Activated CD8-positive, alpha-beta T cell treated with anti-CD3 and anti-CD28 coated beads, Interleukin-2, amount 10 ng/mL, durations not matched to agents 7 days and 5 days (primary cell): ENCODE measurements at regions not wholly inside any gene's neighbourhood (a gene's known extent, or its start where the extent isn't known, plus 50 kb on each side); places are given as distances from the start of the nearest gene placed in this dataset.

Source experiments
- ATAC-seq: fragments of 150-1000 bp; cut with Tn5 transposase; one replicate; pipeline ENCODE4 v1.10.0; 2021; ENCODE audit warnings: moderate library complexity
- CTCF ChIA-PET: fragments of 350-600 bp; sonication (Branson Sonifier 250); formaldehyde crosslinking; loops from one replicate; lab custom pipeline; 2021; ENCODE audit warnings: antibody characterized with exemption; lab: Charles Lee
- POLR2A ChIA-PET: fragments of 350-600 bp; sonication (Branson Sonifier 250); formaldehyde crosslinking; loops from one replicate; lab custom pipeline; 2021; ENCODE audit warnings: antibody characterized with exemption; lab: Charles Lee
- DNase-seq: peaks from one replicate; pipeline ENCODE4 v3.0.0-alpha.2; 2020
- H3K27ac Mint-ChIP-seq: one replicate; pipeline ENCODE4 v1.8.0; 2021; ENCODE audit warnings: mild to moderate bottlenecking, mixed read lengths
- H3K27me3 Mint-ChIP-seq: one replicate; pipeline ENCODE4 v1.8.0; 2021; ENCODE audit warnings: low read depth, mixed read lengths
- H3K36me3 Mint-ChIP-seq: one replicate; pipeline ENCODE4 v1.8.0; 2021; ENCODE audit warnings: low read depth, mixed read lengths
- H3K4me1 Mint-ChIP-seq: one replicate; pipeline ENCODE4 v1.8.0; 2021; ENCODE audit warnings: low read depth, mixed read lengths
- H3K4me3 Mint-ChIP-seq: one replicate; pipeline ENCODE4 v1.8.0; 2021; ENCODE audit warnings: mild to moderate bottlenecking, mixed read lengths
- H3K9me3 Mint-ChIP-seq: one replicate; pipeline ENCODE4 v1.8.0; 2022; ENCODE audit warnings: mixed read lengths; ENCODE audit not compliant: insufficient read depth

- H3K36me3 Mint-ChIP-seq: no peaks in the 10 kb centered on the region
- no peaks in the 10 kb centered on the region for H3K4me1 Mint-ChIP-seq
- ChIA-PET POLR2A (no interaction called here), CTCF (no interaction called here)
- H3K9me3 Mint-ChIP-seq: no peaks in the 10 kb centered on the region
- H3K4me3 Mint-ChIP-seq: no peak overlapping the region
- no peak for ATAC-seq
- peaks cover 7% of the 10 kb centered on the region for H3K27me3 Mint-ChIP-seq
- no peak overlapping the region for H3K27ac Mint-ChIP-seq
- DNase-seq: no peak
Observed at GRCh38 chr3:124413989-124414598, 316.2 kb upstream of the UMPS start.

GRCh38 chr3:124415446-124415960 lies 314.7 kb upstream of the UMPS start:
- H3K27me3 Mint-ChIP-seq: peaks cover 7% of the 10 kb centered on the region
- no peak overlapping the region for H3K27ac Mint-ChIP-seq
- CTCF ChIA-PET: no interaction called here

GRCh38 chr3:124419303-124419702 lies 310.9 kb upstream of the UMPS start:
- DNase-seq (no peak), ATAC-seq (no peak)
- POLR2A ChIA-PET: no interaction called here
- Mint-ChIP-seq H3K4me1 (no peaks in the 10 kb centered on the region), H3K27me3 (peaks cover 4% of the 10 kb centered on the region), H3K4me3 (no peak overlapping the region), H3K36me3 (no peaks in the 10 kb centered on the region), H3K27ac (no peak overlapping the region), H3K9me3 (no peaks in the 10 kb centered on the region)
- CTCF ChIA-PET: no interaction called here

More at GRCh38 chr3:124415446-124415960, 314.7 kb upstream of the UMPS start:
- Mint-ChIP-seq H3K36me3 (no peaks in the 10 kb centered on the region), H3K9me3 (no peaks in the 10 kb centered on the region), H3K4me3 (no peak overlapping the region), H3K4me1 (no peaks in the 10 kb centered on the region)
- DNase-seq: no peak
- POLR2A ChIA-PET: no interaction called here
- no peak for ATAC-seq

GRCh38 chr3:124420392-124420791 lies 309.9 kb upstream of the UMPS start:
- no peak overlapping the region for H3K27ac Mint-ChIP-seq
- CTCF ChIA-PET: no interaction called here
- POLR2A ChIA-PET: no interaction called here
- H3K27me3 Mint-ChIP-seq: peaks cover 8% of the 10 kb centered on the region
- ATAC-seq (no peak), DNase-seq (no peak)
- H3K4me3 Mint-ChIP-seq: no peak overlapping the region
- no peaks in the 10 kb centered on the region for H3K4me1 Mint-ChIP-seq
- no peaks in the 10 kb centered on the region for H3K9me3 Mint-ChIP-seq
- no peaks in the 10 kb centered on the region for H3K36me3 Mint-ChIP-seq

- no peaks in the 10 kb centered on the region for H3K4me1 Mint-ChIP-seq
- no peak for ATAC-seq
- H3K27me3 Mint-ChIP-seq: peaks cover 10% of the 10 kb centered on the region
- CTCF ChIA-PET: no interaction called here
- DNase-seq: no peak
- no peak overlapping the region for H3K27ac Mint-ChIP-seq
- POLR2A ChIA-PET: no interaction called here
- no peaks in the 10 kb centered on the region for H3K36me3 Mint-ChIP-seq
- H3K9me3 Mint-ChIP-seq: no peaks in the 10 kb centered on the region
- no peak overlapping the region for H3K4me3 Mint-ChIP-seq
Observed at GRCh38 chr3:124422805-124423204, 307.4 kb upstream of the UMPS start.

- Mint-ChIP-seq H3K4me3 (no peak overlapping the region), H3K4me1 (no peaks in the 10 kb centered on the region), H3K36me3 (no peaks in the 10 kb centered on the region), H3K27me3 (peaks cover 21% of the 10 kb centered on the region), H3K27ac (no peak overlapping the region), H3K9me3 (no peaks in the 10 kb centered on the region)
- POLR2A ChIA-PET: no interaction called here
- CTCF ChIA-PET: no interaction called here
- DNase-seq: no peak
- ATAC-seq: no peak
Observed at GRCh38 chr3:124424396-124424795, 305.9 kb upstream of the UMPS start.

- Mint-ChIP-seq H3K27ac (no peak overlapping the region), H3K4me3 (no peak overlapping the region), H3K9me3 (no peaks in the 10 kb centered on the region), H3K4me1 (no peaks in the 10 kb centered on the region), H3K36me3 (no peaks in the 10 kb centered on the region), H3K27me3 (peaks cover 21% of the 10 kb centered on the region)
- POLR2A ChIA-PET: no interaction called here
- DNase-seq (no peak), ATAC-seq (no peak)
- CTCF ChIA-PET: no interaction called here
Observed at GRCh38 chr3:124425972-124426371, 304.3 kb upstream of the UMPS start.

GRCh38 chr3:124428372-124429128 lies 301.7 kb upstream of the UMPS start:
- ChIA-PET CTCF (interaction anchor here (0.9 to 1.3 kb wide), 2 partner anchors 11 to 130 kb away, joined by 3 read pairs; no protein-coding TSS in a partner anchor), POLR2A (no interaction called here)
- no peaks in the 10 kb centered on the region for H3K36me3 Mint-ChIP-seq
- no peak overlapping the region for H3K4me3 Mint-ChIP-seq
- DNase-seq: no peak
- H3K27ac Mint-ChIP-seq: no peak overlapping the region
- H3K27me3 Mint-ChIP-seq: peaks cover 24% of the 10 kb centered on the region
- no peak for ATAC-seq
- H3K9me3 Mint-ChIP-seq: no peaks in the 10 kb centered on the region
- no peaks in the 10 kb centered on the region for H3K4me1 Mint-ChIP-seq

- H3K4me1 Mint-ChIP-seq: no peaks in the 10 kb centered on the region
- ChIA-PET POLR2A (no interaction called here), CTCF (interaction anchor here (1.3 kb wide), 1 partner anchor 10 kb away, joined by 3 read pairs; no protein-coding TSS in a partner anchor)
- DNase-seq: no peak
- no peak for ATAC-seq
- no peak overlapping the region for H3K27ac Mint-ChIP-seq
- no peak overlapping the region for H3K4me3 Mint-ChIP-seq
- peaks cover 24% of the 10 kb centered on the region for H3K27me3 Mint-ChIP-seq
- no peaks in the 10 kb centered on the region for H3K9me3 Mint-ChIP-seq
- no peaks in the 10 kb centered on the region for H3K36me3 Mint-ChIP-seq
Observed at GRCh38 chr3:124429129-124429815, 301.0 kb upstream of the UMPS start.

GRCh38 chr3:124431331-124431994 lies 298.8 kb upstream of the UMPS start:
- Mint-ChIP-seq H3K4me3 (no peak overlapping the region), H3K27ac (no peak overlapping the region), H3K4me1 (no peaks in the 10 kb centered on the region), H3K9me3 (no peaks in the 10 kb centered on the region), H3K36me3 (no peaks in the 10 kb centered on the region), H3K27me3 (peaks cover 21% of the 10 kb centered on the region)
- ChIA-PET CTCF (no interaction called here), POLR2A (no interaction called here)
- ATAC-seq (no peak), DNase-seq (no peak)

- H3K9me3 Mint-ChIP-seq: no peaks in the 10 kb centered on the region
- ATAC-seq (no peak), DNase-seq (no peak)
- H3K4me3 Mint-ChIP-seq: no peak overlapping the region
- CTCF ChIA-PET: interaction anchor here (0.5 kb wide), 1 partner anchor 11 kb away, joined by 3 read pairs; no protein-coding TSS in a partner anchor
- H3K27me3 Mint-ChIP-seq: peaks cover 8% of the 10 kb centered on the region
- H3K27ac Mint-ChIP-seq: no peak overlapping the region
- H3K4me1 Mint-ChIP-seq: no peaks in the 10 kb centered on the region
- H3K36me3 Mint-ChIP-seq: no peaks in the 10 kb centered on the region
- POLR2A ChIA-PET: no interaction called here
Observed at GRCh38 chr3:124434176-124434575, 296.1 kb upstream of the UMPS start.
